Endodermal cell (in vitro differentiated cells): ENCODE measurements at regions not wholly inside any gene's neighbourhood (a gene's known extent, or its start where the extent isn't known, plus 50 kb on each side); places are given as distances from the start of the nearest gene placed in this dataset.

Experiments
- DNase-seq: peaks from one replicate; pipeline ENCODE4 v3.0.0-alpha.2; 2017
- H3K27ac ChIP-seq: 2 replicates; pipeline ENCODE4 v1.5.1; 2013; ENCODE audit warnings: mild to moderate bottlenecking, low read depth, low read length, moderate library complexity
- H3K27me3 ChIP-seq: 2 replicates; pipeline ENCODE4 v1.6.1; 2013; ENCODE audit warnings: mild to moderate bottlenecking, low read length, moderate library complexity; ENCODE audit not compliant: insufficient read depth, control insufficient read depth, poor library complexity, severe bottlenecking
- H3K36me3 ChIP-seq: 2 replicates; pipeline ENCODE4 v1.7.0; 2013; ENCODE audit warnings: mild to moderate bottlenecking, low read length, moderate library complexity; ENCODE audit not compliant: control insufficient read depth, insufficient read depth
- H3K4me1 ChIP-seq: one replicate; pipeline ENCODE4 v1.7.0; 2013; ENCODE audit warnings: low read length; ENCODE audit not compliant: control insufficient read depth, insufficient read depth
- H3K4me3 ChIP-seq: 2 replicates; pipeline ENCODE4 v1.5.1; 2013; ENCODE audit warnings: mild to moderate bottlenecking, low read length, moderate library complexity
- H3K9ac ChIP-seq: 2 replicates; pipeline ENCODE4 v1.6.1; 2013; ENCODE audit warnings: mild to moderate bottlenecking, low read length, moderate library complexity; ENCODE audit not compliant: poor library complexity, severe bottlenecking; ENCODE audit errors: extremely low read depth
- H3K9me3 ChIP-seq: 2 replicates; pipeline ENCODE4 v1.6.1; 2013; ENCODE audit warnings: mild to moderate bottlenecking, low read length, moderate library complexity; ENCODE audit not compliant: control insufficient read depth
- H3K27ac Mint-ChIP-seq: 2 replicates; pipeline ENCODE4 v1.8.0; 2020; ENCODE audit warnings: mixed read lengths
- H3K27me3 Mint-ChIP-seq: 2 replicates; pipeline ENCODE4 v1.8.0; 2021; ENCODE audit warnings: mild to moderate bottlenecking, mixed read lengths; ENCODE audit not compliant: insufficient read depth
- H3K36me3 Mint-ChIP-seq: 2 replicates; pipeline ENCODE4 v1.8.0; 2020; ENCODE audit warnings: low read depth, mixed read lengths
- H3K4me1 Mint-ChIP-seq: 2 replicates; pipeline ENCODE4 v1.8.0; 2020; ENCODE audit warnings: mixed read lengths
- H3K4me3 Mint-ChIP-seq: 2 replicates; pipeline ENCODE4 v1.8.0; 2020; ENCODE audit warnings: mild to moderate bottlenecking, moderate library complexity, mixed read lengths
- H3K9me3 Mint-ChIP-seq: 2 replicates; pipeline ENCODE4 v1.8.0; 2020; ENCODE audit warnings: mild to moderate bottlenecking, mixed read lengths
- CTCF ChIP-seq: fragments of 200-600 bp; sonication (generic); conservative IDR thresholded peaks from 2 replicates; pipeline ENCODE4 v1.5.0; 2021; ENCODE audit warnings: antibody characterized with exemption, mild to moderate bottlenecking
- WGBS, 2 experiments: methylation state at CpG; one replicate each; pipeline versions ENCODE4 v1.1.5 to v1.1.7; 2013; ENCODE audit warnings: missing lambda C conversion rate in 2 of 2, mixed read lengths in 1 of 2; ENCODE audit not compliant: insufficient coverage in 1 of 2, insufficient read length in 1 of 2; 5-methylcytosine and 5-hydroxymethylcytosine counted together

DNA sequence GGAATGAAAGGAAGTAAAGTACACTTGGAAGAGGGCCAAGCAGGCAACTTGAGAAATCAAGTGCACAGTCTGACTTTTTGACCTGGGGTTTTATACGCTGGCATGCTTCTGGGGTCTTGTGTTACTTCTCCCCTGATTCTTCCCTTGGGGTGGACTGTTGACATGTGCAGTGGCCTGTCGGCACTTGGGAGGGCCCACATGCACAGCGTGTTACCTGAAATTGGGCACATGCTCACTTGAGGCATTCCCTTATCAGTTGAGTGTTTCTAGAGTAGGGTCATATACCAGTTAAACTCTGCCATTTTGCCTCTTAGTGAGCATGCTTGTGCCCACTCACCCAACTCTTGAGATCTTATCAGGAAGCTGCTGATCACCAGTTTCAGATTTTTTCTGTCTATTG lies 329.1 kb upstream of the SOX2 start:
- Histone ChIP-seq H3K36me3 (no peaks in the 10 kb centered on the region), H3K9me3 (no peaks in the 10 kb centered on the region), H3K9ac (no peak overlapping the region), H3K4me1 (no peaks in the 10 kb centered on the region), H3K4me3 (no peak overlapping the region), H3K27ac (no peak overlapping the region), H3K27me3 (no peaks in the 10 kb centered on the region)
- no peaks in the 10 kb centered on the region for H3K36me3 Mint-ChIP-seq
- 87 to 100% methylated on average over 2 to 3 of the region's 3 CpGs for WGBS, 2 experiments
- H3K9me3 Mint-ChIP-seq = no peaks in the 10 kb centered on the region
- no peak for TF ChIP-seq CTCF
- DNase-seq = no peak
- H3K27ac Mint-ChIP-seq = no peak overlapping the region
- H3K4me3 Mint-ChIP-seq = no peak overlapping the region
- H3K27me3 Mint-ChIP-seq = peaks cover 2% of the 10 kb centered on the region
- H3K4me1 Mint-ChIP-seq = peaks cover 5% of the 10 kb centered on the region

DNA sequence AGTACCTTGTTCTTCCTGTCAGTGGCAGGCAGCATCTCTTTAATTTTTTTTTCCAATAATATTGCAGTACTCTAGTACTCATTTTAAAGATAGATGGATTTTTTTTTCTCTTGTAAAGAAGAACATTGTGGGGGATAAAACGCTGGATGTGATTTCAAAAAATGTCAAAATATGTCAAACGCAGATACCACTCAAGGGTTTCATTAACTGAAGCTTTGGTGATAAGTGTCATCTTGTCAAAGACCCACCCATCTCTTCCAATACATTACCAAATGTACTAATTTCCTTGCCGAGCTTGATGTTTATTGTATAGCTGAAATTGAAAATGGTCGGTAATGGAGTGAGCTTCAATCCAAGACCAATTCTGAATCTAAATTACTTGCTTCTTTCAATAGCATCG lies 332.4 kb upstream of the SOX2 start:
- no peaks in the 10 kb centered on the region for H3K36me3 ChIP-seq
- TF ChIP-seq CTCF = no peak
- no peak overlapping the region for H3K4me3 Mint-ChIP-seq
- no peaks in the 10 kb centered on the region for H3K27me3 Mint-ChIP-seq
- no peak overlapping the region for H3K4me3 ChIP-seq
- peaks cover 5% of the 10 kb centered on the region for H3K4me1 Mint-ChIP-seq
- no peaks in the 10 kb centered on the region for H3K4me1 ChIP-seq
- no peak overlapping the region for H3K9ac ChIP-seq
- H3K36me3 Mint-ChIP-seq = no peaks in the 10 kb centered on the region
- no peak overlapping the region for H3K27ac ChIP-seq
- no peak for DNase-seq
- no peaks in the 10 kb centered on the region for H3K9me3 Mint-ChIP-seq
- H3K27me3 ChIP-seq = no peaks in the 10 kb centered on the region
- no peak overlapping the region for H3K27ac Mint-ChIP-seq
- no peaks in the 10 kb centered on the region for H3K9me3 ChIP-seq
- WGBS, 2 experiments = 86 to 95% methylated on average over 4 to 5 of the region's 5 CpGs

DNA sequence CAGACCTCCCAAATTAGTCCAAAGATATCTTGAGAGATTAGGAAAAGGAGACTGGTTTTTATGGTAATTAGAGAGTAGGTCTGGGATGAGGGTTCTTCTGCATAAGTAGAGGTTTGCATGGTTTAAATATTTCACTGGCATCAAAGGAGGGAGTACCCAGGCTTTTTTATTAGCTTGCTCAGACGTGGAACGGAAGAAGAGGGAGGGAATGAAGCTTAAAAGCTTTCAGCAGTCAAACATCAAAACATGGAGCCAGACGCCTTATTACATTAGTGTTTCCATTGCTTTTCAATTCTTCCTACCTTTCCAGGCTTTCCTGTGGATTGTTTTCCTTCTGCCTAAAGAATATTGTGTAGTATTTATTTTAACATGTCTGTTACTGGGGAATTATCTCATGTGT lies 342.1 kb upstream of the SOX2 start:
- peaks cover 2% of the 10 kb centered on the region for H3K4me1 Mint-ChIP-seq
- no peak overlapping the region for H3K27ac Mint-ChIP-seq
- Histone ChIP-seq H3K36me3 (no peaks in the 10 kb centered on the region), H3K27ac (no peak overlapping the region), H3K4me3 (no peak overlapping the region), H3K4me1 (no peaks in the 10 kb centered on the region), H3K27me3 (no peaks in the 10 kb centered on the region), H3K9me3 (no peaks in the 10 kb centered on the region), H3K9ac (no peak overlapping the region)
- no peak for TF ChIP-seq CTCF
- H3K9me3 Mint-ChIP-seq = no peaks in the 10 kb centered on the region
- H3K27me3 Mint-ChIP-seq = no peaks in the 10 kb centered on the region
- DNase-seq = no peak
- 38 to 74% methylated on average over 2 to 3 of the region's 3 CpGs for WGBS, 2 experiments
- H3K4me3 Mint-ChIP-seq = no peak overlapping the region
- H3K36me3 Mint-ChIP-seq = no peaks in the 10 kb centered on the region
